GM12874 (cell line): ENCODE measurements at regions not wholly inside any gene's neighbourhood (a gene's known extent, or its start where the extent isn't known, plus 50 kb on each side); places are given as distances from the start of the nearest gene placed in this dataset.

Experiments used
- CTCF ChIP-seq: IDR thresholded peaks from 2 replicates; pipeline ENCODE4 v1.5.1; 2011; ENCODE audit warnings: low read depth, mild to moderate bottlenecking, control low read depth, low read length, moderate library complexity; ENCODE audit not compliant: insufficient read depth

GRCh38 chr4:67083496-67083895 lies 461.8 kb downstream of the CENPC start:
- TF ChIP-seq CTCF: no peak

DNA sequence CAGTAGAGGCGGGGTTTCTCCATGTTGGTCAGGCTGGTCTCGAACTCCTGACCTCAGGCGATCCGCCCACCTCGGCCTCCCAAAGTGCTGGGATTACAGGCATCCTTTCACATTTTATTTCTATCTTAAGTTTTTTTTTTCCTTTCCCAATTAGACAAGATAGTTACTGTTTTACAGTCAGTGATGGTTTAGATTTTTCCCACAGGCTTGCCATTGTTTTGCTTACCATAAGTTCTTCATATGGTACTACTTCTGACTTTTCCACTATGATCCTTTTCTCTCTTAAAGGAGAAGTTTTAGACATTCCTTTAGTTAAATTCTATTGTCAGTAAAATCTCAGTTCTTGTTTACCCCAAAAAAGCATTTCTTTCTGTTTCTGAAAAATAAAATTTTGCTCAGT lies 462.6 kb downstream of the CENPC start:
- no peak for TF ChIP-seq CTCF

GRCh38 chr4:67080046-67080557 lies 465.2 kb downstream of the CENPC start:
- TF ChIP-seq CTCF: no peak

GRCh38 chr4:67071641-67072040 lies 473.7 kb downstream of the CENPC start:
- TF ChIP-seq CTCF: no peak

DNA sequence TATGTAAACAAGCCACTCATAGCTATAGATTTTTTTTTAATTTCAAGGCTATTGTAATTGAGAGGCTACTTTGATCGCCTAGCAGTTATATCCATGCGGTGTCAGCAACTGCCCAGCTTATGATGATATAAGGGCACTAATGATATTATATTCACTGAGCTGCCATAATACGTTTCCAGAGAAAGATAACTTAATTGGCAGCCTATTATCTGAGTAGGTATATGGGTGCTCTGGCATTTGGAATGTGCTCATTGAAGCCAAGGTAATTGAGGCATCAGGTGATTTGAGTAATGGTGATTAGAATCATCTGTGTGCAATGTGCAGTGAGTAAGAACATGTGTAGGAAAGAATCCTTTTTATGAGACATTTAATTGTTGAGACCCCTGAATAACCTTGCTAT lies 490.0 kb downstream of the CENPC start:
- no peak for TF ChIP-seq CTCF

- TF ChIP-seq CTCF: no peak
Observed at GRCh38 chr4:67054896-67055295, 490.4 kb downstream of the CENPC start.

GRCh38 chr4:67052814-67053675 lies 492.3 kb downstream of the CENPC start:
- no peak for TF ChIP-seq CTCF
